ENCODE measurements at regions not wholly inside any gene's neighbourhood (a gene's known extent, or its start where the extent isn't known, plus 50 kb on each side); places are given as distances from the start of the nearest gene placed in this dataset.
A peak's percentile ranks its signal among the peaks of the same experiment; 100 is the strongest.

DNA sequence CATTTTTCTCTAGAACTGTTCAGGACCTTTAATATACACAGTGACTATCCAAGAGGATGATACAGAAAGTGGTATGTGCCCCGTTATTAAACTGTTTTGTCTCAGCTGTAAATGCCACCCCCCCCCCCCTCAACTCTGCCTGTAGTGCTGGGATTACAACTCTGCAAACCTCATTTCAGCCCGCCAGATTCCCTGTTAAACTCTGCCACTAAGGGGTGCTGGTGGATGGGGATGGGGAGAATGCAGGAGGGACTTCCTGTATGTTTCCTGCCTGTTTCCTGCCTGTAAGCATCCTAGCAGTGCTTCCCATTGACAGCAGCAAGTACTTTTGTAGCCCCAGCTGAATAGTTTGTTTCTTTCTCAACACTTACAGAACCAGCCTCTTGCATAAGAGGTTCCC, 301.7 kb upstream of the RORA start:
- no peak for DNase-seq (ENCODE audit: low spot score)

GRCh38 chr15:61528581-61528910, 299.4 kb upstream of the RORA start:
- no peak for DNase-seq (ENCODE audit: low spot score)

DNA sequence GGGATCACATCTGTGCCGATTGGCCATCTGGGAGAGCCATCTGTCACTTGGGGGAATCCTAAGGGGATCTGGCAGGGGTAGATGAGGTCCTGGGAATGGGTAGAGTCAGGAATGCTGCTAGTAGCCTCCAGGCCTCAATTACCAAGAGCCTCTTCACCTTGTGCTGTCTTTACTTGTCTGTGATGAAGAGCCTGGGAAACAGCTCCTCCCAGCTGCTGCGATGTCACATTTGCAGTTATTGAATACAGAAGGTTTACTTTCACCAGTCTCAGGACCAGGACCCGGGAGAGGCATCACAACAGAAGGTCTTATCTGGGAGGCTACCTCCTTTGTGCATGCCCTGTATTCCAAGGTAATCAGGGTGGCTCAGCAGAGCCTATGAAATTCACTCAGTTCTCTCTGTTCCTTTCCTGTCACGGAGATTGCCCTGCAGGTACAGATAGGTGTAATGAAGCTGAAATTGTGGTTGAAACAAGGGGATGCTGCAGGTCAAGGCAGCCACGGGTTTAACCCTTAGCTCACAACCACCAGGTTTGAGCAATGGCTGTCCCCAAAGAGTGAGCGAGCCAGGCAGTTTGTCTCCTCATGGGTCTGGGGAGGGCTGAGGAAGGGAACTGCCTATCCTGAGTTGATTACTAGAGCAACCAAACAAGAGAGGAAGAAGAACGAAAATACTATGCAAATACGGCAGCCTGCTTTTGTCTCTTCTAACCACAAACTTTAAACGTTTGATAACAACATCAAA, 298.9 kb upstream of the RORA start:
- no peak for DNase-seq (ENCODE audit: low spot score)

- no peak for DNase-seq (ENCODE audit: low spot score)
Measured at GRCh38 chr15:61524545-61524944, 295.4 kb upstream of the RORA start.

DNA sequence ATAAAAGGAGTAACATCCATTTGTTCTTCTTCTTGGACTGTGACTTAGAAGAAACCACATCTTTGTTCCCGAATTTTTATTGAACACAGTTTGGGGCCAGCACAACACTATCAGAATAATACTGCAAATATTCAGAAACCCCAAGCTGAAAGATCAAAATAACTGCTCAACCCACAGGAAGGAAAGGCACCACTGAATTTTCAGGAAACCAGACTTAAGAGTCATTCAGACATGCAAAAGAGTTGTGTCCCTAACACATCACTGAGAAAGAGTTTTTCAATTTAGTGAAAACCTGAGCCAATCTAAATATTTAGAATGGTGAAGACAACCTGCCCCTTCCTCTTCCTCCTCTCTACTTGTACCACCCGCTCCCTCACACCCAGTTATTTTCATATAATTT, 295.0 kb upstream of the RORA start:
- DNase-seq (ENCODE audit: low spot score): no peak

GRCh38 chr15:61522411-61522810, 293.3 kb upstream of the RORA start:
- no peak for DNase-seq (ENCODE audit: low spot score)

- no peak for DNase-seq (ENCODE audit: low spot score)
Measured at GRCh38 chr15:61521953-61522352, 292.9 kb upstream of the RORA start.

DNA sequence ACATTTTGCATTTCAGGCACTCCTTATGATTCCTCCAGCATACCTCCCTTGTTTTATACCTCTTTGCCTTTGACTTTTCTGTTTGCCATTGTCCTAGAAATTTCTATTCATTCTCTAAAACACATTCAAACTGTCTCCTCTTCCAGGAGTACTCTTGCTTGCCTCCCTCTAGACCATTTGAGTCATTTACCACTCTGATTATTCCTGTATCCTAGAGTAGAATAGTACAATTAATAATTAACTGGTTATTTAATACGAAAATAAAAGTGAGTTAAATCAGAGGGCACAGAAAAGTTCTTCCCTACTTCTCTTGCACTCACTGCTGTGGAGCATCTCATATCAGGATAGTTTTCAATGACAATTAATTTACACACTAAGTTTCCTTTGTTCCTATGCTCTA, 290.2 kb upstream of the RORA start:
- no peak for DNase-seq (ENCODE audit: low spot score)

GRCh38 chr15:61518191-61518950, 289.3 kb upstream of the RORA start:
- DNase-seq (ENCODE audit: low spot score): no peak

GRCh38 chr15:61517776-61518175, 288.7 kb upstream of the RORA start:
- DNase-seq (ENCODE audit: low spot score): no peak

DNA sequence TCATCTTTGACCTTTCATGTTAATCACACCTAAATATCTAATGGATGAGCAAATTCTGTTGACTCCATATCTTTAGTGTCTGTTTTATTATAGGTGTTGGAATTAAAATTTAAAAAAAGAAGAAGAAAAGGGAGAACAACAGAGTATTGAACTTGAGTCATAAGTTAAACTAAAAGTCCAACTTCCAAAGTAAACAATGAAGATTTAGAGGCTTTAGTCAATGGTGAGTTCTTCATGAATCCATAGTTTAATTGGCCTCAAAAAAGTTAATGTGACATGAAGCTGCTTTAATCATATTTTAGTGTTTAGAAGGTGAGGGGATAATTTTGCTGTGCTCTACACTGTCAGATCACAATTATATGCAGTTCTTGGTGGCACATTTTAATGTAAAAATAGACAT, 288.2 kb upstream of the RORA start:
- no peak for DNase-seq (ENCODE audit: low spot score)

DNA sequence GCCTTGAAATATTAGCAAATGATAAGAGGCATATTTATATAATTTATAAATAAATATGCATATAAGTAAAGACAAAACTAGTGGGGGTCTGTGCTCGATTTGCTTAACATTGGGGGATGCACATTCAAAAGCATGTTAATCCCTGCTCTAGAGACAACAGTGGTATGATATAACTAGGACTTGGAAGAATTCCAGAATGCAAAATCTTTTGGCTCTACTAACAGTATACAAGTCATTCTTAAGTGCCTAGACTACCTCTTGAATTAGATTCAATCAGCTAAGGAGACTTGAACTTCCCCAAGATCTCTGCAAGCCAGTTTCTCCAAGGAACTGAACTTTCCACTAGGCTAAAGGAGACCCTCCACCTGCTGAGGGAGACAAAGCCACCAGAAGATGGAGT, 282.7 kb upstream of the RORA start:
- DNase-seq (ENCODE audit: low spot score): no peak

GRCh38 chr15:61511089-61511488, 282.0 kb upstream of the RORA start:
- DNase-seq (ENCODE audit: low spot score): no peak

GRCh38 chr15:61509327-61509840, 280.3 kb upstream of the RORA start:
- DNase-seq (ENCODE audit: low spot score): no peak

- no peak for DNase-seq (ENCODE audit: low spot score)
Measured at GRCh38 chr15:61503383-61503969, 274.4 kb upstream of the RORA start.

GRCh38 chr15:61501815-61502389, 272.8 kb upstream of the RORA start:
- no peak for DNase-seq (ENCODE audit: low spot score)

GRCh38 chr15:61500951-61501620, 272.0 kb upstream of the RORA start:
- no peak for DNase-seq (ENCODE audit: low spot score)

GRCh38 chr15:61500523-61500922, 271.4 kb upstream of the RORA start:
- no peak for DNase-seq (ENCODE audit: low spot score)

DNA sequence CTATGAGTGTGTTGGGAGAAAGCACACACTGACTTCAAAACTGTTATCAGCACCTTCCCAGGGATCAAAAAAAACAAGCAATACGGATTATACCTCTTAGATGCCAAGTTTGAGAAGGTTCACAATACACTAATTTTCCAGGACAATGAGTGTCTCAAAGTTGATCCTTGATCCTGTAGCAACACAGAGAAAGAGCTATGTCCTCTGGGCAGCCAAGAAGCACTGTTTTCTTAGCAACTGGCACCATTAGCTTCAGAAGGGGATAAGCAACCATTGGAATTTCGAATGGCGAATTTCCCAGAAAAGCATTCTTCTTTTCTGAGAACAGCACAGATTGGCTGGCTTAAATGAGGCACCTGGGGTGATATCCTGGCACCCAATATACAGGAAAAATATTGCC, 270.3 kb upstream of the RORA start:
- peak; percentile 26 for DNase-seq (ENCODE audit: low spot score)

GRCh38 chr15:61489571-61489970, 260.5 kb upstream of the RORA start:
- DNase-seq (ENCODE audit: low spot score): no peak

DNA sequence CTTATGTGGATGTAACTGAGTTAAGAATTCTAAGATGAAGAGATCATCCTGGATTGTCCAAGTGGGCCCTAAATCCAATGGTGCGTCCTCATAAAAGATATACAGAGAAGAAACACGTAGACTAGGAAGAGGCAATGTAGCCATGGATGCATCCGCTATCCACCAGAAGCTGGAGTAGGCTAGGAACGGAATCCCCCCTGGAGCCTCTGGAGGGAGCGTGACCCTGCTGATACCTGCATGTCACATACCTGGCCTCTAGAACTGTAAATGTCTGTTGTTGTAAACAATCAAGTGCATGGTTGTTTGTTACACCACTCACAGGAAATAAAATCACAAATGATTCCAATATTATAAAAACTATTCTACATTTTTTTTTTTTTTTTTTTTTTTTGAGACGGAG, 254.5 kb upstream of the RORA start:
- no peak for DNase-seq (ENCODE audit: low spot score)

GRCh38 chr15:61481886-61482285, 252.8 kb upstream of the RORA start:
- DNase-seq (ENCODE audit: low spot score): no peak

Measured in pons (tissue), 1 donor.